Hematopoietic multipotent progenitor cell treated with erythropoietin and hydrocortisone succinate and interleukin-3 and kit ligand, for 8 days (in vitro differentiated cells): ENCODE measurements at regions not wholly inside any gene's neighbourhood (a gene's known extent, or its start where the extent isn't known, plus 50 kb on each side); places are given as distances from the start of the nearest gene placed in this dataset.

ENCODE experiments used
- DNase-seq: peaks from one replicate; pipeline ENCODE4 v3.0.0-alpha.2; 2015

- no peak for DNase-seq
Observed at GRCh38 chr3:151935446-151935845, 62.0 kb downstream of the SUCNR1 start.

- no peak for DNase-seq
Observed at GRCh38 chr3:151940481-151940880, 67.0 kb downstream of the SUCNR1 start.

GRCh38 chr3:151943539-151943938, 70.1 kb downstream of the SUCNR1 start:
- DNase-seq = no peak

GRCh38 chr3:151944356-151944755, 70.9 kb downstream of the SUCNR1 start:
- DNase-seq = no peak

GRCh38 chr3:151946606-151947005, 73.2 kb downstream of the SUCNR1 start:
- DNase-seq = no peak

GRCh38 chr3:151949706-151950105, 76.3 kb downstream of the SUCNR1 start:
- DNase-seq = no peak

- no peak for DNase-seq
Observed at GRCh38 chr3:151955356-151955755, 81.9 kb downstream of the SUCNR1 start.

GRCh38 chr3:151960961-151961580, 87.6 kb downstream of the SUCNR1 start:
- no peak for DNase-seq

- no peak for DNase-seq
Observed at GRCh38 chr3:151962352-151962751, 88.9 kb downstream of the SUCNR1 start.

- DNase-seq = no peak
Observed at GRCh38 chr3:151962912-151963311, 89.5 kb downstream of the SUCNR1 start.

- no peak for DNase-seq
Observed at GRCh38 chr3:151964743-151965142, 91.3 kb downstream of the SUCNR1 start.

- DNase-seq = no peak
Observed at GRCh38 chr3:151969026-151969642, 95.7 kb downstream of the SUCNR1 start.

GRCh38 chr3:151971814-151972579, 98.6 kb downstream of the SUCNR1 start:
- no peak for DNase-seq

GRCh38 chr3:151974067-151974466, 100.6 kb downstream of the SUCNR1 start:
- DNase-seq = no peak

- no peak for DNase-seq
Observed at GRCh38 chr3:151976211-151977050, 103.0 kb downstream of the SUCNR1 start.

GRCh38 chr3:151979906-151980305, 106.5 kb downstream of the SUCNR1 start:
- no peak for DNase-seq

GRCh38 chr3:151983538-151983937, 110.1 kb downstream of the SUCNR1 start:
- peak; percentile 11 for DNase-seq

GRCh38 chr3:151985787-151986430, 112.5 kb downstream of the SUCNR1 start:
- DNase-seq = no peak

- no peak for DNase-seq
Observed at GRCh38 chr3:151987893-151988292, 114.5 kb downstream of the SUCNR1 start.

GRCh38 chr3:151989621-151990020, 116.2 kb downstream of the SUCNR1 start:
- no peak for DNase-seq

- DNase-seq = no peak
Observed at GRCh38 chr3:151990696-151991376, 117.4 kb downstream of the SUCNR1 start.
